Right renal pelvis (tissue), 4 donors: ENCODE measurements at regions not wholly inside any gene's neighbourhood (a gene's known extent, or its start where the extent isn't known, plus 50 kb on each side); places are given as distances from the start of the nearest gene placed in this dataset.
A peak's percentile ranks its signal among the peaks of the same experiment; 100 is the strongest.

Experiments used
- DNase-seq, 4 donors: peaks; one replicate each; pipeline ENCODE4 v3.0.0-alpha.2; 2013; ENCODE audit warnings: low read depth in 4 of 4, low spot score in 3 of 4, missing footprints in 1 of 4

DNA sequence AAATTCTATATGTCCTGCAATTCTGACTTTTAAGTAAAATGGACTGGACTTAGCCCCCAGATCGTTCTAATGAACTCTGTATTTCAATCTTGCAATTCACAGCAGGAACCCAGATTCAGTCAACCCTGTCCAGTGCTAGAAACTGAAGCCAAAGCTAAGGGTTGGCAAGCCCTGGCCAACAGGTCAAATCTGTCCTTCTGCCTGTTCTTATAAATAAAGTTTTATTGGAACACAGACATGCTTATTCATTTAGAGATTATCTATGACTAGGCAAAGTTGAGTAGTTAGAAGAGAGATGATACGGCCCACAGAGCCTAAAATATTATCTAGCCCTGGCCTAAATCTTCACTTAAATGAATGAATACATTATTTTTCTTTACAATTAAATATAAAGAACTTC is 339.2 kb upstream of the JARID2 start:
- no peak for DNase-seq

DNA sequence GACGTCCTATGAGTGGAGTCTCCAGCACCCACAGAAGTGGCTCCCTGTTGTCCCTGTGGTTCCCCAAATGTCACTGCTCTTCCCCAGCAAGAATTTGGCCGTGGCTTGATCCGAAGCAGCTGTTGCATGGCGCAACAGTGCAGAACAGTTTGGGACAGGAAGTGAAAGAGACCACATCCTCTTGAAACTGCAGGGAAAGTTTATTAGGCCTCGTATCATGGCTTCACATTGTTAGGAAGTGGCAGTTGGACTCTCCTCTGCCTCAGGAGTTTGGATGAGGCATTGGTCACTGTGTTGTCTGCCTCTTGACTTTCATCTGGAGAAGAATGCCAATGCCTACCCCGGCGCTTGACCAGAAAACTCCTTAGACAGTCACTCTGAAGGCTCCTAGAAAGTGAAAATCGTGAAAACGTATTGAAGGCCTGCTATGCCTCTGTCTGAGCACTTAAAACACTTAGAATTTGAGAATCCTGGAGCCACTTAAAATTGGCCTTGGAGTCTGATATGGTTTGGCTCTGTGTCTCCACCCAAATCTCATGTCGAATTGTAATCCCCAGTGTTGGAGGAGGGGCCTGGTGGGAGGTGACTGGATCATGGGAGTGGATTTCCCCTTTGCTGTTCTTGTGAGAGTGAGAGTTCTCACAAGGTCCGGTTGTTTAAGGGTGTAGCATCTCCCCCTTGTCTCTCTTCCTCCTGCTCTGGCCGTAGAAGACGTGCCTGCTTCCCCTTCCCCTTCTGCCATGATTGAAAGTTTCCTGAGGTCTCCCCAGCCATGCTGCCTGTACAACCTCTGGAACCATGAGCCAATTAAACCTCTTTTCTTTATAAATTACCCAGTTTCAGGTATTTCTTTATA is 334.9 kb upstream of the JARID2 start:
- no peak for DNase-seq

DNA sequence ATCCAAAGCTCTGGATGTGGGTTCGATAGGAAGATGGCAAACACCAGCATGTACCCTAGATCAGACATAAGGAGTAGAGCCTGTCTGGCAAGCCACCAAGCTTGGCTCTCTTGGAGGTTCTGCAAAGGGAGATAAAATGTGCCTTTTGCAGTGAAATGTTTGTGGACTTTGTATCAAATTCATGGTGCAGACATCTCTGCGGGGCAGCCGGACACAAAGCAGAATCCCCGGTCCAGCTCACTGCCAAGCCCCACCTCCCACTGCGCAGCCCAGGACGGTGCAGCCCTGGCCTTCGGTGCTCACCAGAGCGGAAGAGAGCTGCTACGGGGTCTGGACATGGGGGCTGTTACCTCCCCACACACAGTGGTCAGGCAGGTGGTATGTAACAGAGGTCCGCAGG is 333.6 kb upstream of the JARID2 start:
- DNase-seq, result no peak

DNA sequence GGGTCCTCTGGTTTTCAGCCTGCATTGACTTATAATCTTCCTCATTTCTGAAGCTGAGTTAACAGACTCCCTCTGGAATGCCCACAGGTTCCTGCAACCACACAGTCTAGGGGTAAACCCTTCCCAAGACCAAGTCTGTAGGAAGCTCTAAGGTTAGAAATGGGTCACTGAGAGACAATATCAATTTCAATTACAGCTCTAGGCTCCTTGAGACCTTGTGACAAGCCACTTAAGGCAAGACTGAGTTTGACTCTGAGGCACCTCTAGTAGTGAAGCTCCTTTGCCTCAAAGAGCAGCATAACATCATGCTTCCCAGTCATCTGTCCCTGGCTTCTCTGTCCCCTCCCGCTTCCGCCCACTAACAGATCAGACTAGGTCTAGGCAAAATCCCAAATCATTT is 333.2 kb upstream of the JARID2 start:
- DNase-seq, result no peak

DNA sequence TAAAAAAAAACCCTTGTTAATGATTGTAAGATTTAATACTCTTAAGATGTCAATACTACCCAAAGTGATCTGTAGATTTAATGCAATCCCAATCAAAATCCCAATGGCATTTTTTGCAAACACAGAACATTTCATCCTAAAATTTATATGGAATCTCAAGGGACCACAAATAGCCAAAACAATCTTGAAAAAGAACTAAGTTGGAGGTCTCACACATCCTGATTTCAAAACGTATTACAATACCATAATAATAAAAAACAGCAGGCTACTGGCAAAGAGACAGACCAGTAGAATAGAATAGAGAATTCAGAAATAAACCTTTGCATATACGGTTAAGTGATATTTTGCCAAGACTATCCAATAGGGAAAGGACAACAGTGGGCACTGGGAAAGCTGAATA is 331.9 kb upstream of the JARID2 start:
- no peak for DNase-seq

DNA sequence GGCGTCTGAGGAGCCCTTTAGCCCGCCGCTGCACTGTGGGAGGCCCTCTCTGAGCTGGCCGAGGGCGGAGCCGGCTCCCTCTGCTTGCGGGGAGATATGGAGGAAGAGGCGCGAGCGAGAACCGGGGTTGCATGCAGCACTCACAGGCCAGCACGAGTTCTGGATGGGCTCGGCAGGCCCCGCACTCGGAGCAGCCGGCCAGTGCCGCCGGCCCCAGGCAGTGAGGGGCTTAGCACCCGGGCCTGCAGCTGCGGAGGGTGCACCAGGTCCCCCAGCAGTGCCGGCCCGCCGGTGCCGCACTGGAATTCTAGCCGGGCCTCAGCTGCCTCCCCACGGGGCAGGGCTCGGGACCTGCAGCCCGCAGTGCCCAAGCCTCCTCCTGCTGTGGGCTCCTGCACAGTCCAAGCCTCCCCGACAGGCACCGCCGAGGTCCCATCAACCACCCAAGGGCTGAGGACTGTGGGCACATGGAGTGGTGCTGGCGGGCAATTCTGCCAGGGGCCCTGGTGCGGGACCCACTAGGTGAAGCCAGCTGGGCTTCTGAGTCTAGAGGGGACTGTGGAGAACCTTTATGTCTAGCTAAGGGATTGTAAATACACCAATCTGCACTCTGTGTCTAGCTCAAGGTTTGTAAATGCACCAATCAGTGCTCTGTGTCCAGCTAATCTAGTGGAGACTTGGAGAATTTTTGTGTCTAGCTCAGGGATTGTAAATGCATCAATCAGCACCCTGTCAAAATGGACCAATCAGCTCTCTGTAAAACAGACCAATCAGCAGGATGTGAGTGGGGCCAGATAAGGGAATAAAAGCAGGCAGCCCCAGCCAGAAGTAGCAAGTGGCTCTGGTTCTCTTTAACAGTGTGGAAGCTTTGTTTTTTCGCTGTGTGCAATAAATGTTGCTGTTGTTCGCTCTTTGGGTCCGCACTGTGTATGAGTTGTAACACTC is 329.7 kb upstream of the JARID2 start:
- DNase-seq, result no peak

DNA sequence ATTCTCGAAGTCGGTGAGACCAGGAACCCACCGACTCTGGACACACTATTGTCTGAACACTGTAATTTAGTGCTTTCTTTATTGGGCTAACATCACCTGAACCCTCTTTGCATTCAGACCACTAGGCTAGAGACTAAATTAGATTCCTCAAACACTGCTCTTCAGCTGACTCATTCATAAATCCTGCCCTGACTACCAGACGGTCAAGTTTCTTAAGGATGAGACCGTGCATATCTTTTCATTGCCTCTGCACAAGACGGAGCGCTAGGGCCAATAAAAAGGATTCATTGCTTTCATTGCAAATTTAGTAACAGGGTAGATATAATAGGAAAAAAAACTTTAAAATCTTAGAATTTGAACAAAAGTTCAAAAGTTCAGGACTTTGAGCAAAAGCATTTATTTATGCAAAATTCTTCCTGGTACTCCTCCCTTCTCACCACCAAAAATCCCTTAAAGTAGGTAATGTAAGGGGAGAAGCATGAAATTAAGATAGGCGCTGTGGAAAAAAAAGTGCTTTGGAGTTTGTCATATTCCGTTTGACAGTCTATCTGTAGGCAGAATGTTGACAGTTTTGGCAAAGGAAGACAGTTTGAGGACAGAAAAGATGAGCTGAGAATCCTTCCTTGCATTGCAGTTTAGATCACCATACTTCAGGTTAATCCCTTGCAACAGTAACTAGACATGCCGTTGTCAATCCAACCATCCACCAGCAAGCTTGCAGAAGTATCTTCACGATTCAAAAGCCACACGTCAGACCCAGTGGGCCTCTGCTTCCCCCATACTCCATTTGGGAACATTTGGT is 328.6 kb upstream of the JARID2 start:
- no peak for DNase-seq

DNA sequence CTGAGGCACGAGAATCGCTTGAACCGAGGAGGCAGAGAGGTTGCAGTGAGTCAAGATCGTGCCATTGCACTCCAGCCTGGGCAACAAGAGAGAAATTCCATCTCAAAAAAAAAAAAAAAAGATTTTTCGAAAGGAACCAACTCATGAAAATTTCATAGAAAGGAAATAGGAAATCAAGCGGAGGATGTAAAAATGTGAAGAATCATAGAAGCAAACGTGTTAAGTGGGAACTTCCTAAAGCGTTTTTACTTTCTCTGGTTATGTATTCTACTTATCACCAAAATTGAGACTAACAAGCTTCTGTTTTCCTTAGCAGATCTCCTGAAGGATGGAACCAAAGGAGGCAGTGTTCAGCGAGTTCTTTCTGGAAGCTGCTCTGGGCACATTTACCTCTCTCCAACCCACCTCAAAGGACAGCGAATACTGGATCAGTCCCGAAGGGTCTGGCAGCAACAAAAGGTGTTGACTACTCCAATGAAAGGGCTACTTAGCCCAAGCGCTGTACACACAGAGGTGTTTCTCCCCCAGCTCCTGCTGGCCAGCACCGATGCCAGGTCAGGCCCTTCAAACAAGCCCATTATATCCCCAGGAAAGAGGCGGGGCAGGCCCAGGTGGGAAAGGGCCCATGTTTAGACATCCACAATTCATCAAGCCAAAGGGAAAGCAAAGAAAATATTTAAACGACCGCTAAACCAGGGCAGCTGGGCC is 327.5 kb upstream of the JARID2 start:
- DNase-seq, result no peak

DNA sequence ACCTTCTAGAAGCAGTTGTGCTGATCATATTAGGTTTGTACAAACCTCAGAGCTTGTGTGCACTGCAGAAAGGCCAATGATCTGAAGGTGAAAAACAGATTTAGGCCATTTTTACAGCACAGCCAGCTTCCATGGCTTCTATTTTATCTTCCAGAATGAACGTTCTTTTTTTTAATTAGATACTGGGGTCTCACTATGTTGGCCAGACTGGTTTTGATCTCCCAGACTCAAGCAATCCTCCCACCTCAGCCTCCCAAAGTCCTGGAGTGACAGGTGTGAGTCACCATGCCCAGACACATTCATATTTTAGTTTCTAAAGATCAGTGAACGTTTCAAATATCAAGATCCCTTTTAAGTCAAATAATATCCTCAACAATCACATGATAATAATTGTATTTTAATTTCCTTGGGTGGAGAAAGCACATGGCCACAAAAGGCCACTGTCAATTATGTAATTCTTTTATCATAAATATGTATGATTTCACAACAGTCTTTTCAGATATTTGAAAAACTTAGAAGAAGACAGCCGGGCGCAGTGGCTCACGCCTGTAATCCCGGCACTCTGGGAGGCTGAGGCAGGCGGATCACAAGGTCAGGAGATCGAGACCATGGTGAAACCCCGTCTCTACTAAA is 326.7 kb upstream of the JARID2 start:
- no peak for DNase-seq

DNA sequence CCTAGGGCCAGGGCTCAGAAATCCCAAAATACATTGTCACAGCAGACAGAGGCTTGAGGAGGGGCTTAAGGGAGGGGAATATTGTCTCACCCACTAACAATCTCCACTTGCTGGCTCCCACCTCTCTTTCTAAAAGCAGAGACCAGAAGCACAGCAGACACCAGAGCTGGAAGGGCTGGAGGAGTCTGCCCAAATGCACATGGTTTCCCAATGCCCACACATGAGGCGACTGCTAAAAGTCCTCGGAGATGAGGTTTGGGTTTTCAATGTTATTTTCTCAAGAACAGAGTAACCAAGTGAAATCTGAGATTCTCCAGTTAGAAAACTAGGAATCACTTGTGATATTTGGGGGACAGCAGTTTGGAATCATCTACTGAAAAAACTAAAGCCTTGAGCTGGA is 325.6 kb upstream of the JARID2 start:
- DNase-seq, result no peak

DNA sequence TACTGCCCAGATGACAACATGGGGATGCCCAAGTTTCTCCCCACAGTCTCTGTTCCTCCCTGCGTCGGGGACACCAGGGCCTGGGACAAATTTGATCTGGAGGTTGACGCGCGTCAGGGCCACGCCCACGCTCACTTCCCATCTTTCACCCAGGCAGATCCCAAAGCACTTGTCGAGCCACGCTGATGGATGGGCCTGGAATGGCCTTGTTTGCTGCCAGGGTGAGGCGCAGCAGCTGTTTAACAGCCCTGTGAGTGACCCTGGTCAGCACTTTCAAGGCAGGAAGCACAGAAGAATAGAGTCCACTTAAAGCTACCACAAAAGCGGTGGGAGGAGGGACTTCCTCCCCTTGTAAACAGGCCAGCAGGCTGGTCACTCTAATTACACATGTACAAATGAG is 324.7 kb upstream of the JARID2 start:
- peak in 3 of 4 donors; percentile 49 to 69 (median 65) for DNase-seq

DNA sequence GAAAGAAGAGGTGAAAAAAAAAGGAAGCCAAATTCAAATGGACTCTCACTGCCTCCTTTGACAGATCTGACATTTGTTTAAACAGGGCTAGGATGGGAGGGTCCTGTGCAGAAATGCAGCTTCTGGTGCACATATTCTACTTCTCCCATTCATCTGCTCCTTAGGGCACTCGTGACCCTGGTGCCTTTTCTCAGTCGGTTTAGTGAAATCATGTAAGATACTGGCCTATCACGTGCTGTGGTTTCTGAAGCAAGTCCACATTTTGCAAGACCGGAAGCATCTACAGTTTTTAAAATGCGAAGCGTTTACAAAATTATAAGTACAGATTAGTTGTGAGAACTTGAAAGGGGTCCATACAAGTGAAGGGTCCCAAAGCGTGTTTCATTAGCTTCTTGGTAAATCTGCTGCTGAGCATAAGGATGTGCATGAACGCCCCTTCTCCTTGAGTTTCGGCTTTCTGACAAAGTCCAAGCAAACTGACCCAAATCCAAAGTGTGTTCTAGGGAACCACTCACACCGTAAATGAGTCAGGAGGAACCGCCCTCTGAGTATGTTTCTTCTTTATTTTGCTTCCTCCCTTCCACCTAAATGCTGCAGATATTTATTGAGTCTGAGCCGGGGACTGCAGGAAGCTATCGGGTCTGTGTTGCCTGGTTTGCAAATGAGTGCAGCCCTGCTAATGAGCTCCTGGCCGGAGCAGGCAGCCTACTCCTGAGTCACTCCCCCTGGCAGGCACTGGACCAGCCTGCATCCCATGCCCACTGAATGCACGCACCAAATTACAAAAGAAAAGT is 323.8 kb upstream of the JARID2 start:
- DNase-seq, result no peak

DNA sequence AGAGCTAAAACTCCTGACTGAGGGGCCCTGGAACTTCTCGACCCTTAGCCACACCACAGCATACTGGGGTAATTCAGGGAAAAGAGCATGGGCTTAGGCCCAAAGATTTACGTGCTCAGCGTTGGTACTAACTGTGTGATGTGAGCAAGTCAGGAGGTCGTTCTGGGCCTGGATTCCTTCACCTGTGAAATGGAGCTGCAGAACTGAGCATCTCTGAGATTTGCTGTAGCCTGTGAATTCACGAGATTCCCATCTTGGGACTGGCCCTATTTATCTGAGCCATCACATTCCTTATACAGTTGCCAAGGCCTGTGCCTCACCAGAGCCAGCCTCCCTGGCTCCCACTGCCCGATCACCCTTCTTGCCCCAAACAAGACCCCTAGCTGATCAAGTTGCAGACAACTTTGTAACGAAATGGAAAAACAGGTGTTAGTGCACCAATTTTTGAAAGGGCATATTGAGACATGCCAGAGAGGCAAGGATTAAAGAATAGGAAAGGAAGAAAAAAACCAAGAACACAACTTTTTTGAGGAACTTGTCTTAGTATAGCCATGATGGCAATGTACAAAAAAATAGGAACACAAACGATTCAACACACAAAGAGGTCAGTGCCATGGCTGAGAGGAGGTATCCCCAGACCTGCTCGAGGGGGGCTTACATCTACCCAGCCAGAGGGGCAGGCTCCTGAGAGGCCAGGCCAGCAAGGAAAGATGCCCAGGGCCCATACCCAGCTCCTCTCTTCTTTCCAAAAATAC is 323.0 kb upstream of the JARID2 start:
- DNase-seq, result no peak

DNA sequence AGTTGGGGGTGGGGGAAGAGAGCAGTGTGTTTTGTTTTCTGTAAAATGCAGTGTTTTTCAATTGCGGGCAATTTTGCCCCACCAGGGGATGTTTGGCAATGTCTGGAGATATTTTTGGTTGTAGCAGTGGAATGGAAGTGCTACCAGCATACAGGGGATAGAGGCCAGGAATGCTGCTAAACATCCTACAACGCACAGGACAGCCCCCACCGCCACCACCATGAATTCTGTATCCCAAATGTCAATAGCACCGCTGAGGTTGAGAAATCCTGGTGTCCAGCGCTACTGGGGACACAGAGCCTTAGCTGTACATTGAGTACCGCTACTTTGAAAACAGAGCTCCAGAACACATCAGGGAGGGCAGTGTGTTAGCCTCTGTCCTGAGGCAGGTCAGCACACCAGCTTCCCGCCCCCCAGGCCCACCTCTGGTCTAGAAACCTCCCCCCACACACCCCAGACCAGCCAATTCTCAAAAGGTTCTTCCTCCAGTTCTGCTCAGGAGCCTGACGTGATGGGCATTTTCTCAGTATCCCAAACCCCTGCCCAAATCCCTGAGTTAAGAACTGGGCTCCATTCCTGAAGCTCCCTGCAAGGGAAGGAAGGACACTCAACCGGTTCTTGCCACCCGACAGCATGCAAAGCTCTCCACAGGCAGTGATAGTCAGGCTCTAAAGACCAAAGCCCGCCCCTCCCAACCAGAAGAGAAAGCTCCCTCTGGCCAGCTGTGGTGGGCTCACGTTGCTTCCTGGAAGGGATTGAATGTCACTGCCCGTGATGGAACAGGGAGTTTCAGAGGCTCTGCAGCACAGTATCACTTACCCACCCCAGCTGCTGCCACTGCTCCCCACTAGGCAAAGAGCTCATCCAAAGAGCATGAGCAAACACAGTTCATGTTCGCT is 321.5 kb upstream of the JARID2 start:
- peak in 2 of 4 donors; percentile 63 to 72 for DNase-seq

DNA sequence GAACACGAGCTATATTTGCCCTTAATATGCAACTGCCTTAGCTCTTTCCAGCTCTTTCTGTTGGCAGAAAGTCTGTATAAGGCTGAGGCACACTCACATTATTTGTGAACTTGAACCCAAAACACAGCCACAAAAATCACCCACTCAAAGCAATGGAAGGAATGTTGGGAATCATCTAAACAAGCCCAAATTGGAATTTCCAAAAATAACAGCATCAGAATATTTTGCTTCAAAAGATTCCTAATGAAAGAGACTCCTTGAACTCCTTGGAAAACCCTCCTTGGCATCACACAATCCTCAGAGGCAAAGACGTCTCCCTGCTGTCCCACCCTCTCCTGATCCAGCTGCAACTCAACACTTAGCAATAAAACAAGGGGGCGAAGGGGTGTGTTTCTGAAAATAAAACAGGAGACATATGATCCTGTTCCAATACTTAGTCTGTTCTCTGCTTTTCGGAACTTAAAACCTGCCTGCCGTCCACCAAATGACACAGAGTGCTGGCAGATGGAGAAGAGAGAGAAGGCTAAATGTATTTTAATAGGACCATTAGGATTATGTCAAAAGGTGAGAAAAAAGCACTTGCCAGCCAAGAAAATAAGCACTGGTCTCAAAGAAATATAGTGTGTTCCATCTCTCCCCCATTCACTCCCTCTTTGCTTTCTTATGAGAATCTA is 320.7 kb upstream of the JARID2 start:
- DNase-seq, result no peak

DNA sequence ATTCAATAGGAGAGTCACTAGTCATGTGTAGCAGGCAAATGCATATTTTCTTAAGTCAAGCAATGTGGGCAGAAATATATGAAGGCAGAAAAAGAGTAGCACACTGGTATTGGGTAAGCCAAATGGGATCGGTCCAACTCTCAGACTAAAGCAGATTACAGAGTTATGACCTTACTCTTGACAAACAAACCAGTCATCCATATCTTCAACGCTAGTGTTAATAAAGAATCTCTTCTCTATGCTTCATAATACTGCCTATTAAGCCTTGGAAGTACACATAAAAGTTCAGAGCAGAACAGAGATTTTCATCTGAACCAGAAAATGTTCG is 320.2 kb upstream of the JARID2 start:
- no peak for DNase-seq

DNA sequence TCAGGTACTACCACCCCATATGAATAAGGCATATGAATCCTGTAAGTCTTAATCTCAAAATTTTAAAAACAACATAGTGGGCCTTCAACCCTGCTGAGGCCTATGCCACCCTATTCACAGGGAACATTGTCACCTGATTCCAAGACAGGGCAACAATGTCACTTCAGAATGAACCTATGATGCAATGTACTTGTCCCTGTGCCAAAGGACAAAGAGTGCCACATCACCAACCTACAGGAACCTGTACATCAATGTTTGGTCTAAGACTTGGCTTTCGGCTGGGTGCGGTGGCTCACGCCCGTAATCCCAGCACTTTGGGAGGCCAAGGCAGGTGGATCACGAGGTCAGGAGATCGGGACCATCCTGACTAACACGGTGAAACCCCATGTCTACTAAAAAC is 318.5 kb upstream of the JARID2 start:
- DNase-seq, result no peak
